ENCODE measurements at regions not wholly inside any gene's neighbourhood (a gene's known extent, or its start where the extent isn't known, plus 50 kb on each side); places are given as distances from the start of the nearest gene placed in this dataset.

- Histone ChIP-seq H2AFZ (ENCODE audit: low read depth, low read length) (no peak overlapping the region), H3K4me2 (ENCODE audit: insufficient read depth, low read length) (no peak overlapping the region), H3K79me2 (ENCODE audit: control insufficient read depth, insufficient read depth, low read length) (no peaks in the 10 kb centered on the region), H3K27ac (ENCODE audit: insufficient read depth, low read depth, low read length) (no peak overlapping the region), H3K4me3 (replicated peaks in 1 of 3; ENCODE audit: insufficient read depth in 1 of 3, low read depth in 1 of 3, low read length in 3 of 3) (no peak overlapping the region), H3K36me3 (ENCODE audit: control insufficient read depth in 2 of 2, extremely low read depth in 1 of 2, insufficient read depth in 2 of 2, low read length in 2 of 2) (no peaks in the 10 kb centered on the region), H3K9me1 (replicated peaks; ENCODE audit: control insufficient read depth, extremely low read depth, insufficient read depth, low read length) (no peaks in the 10 kb centered on the region), H3K27me3 (ENCODE audit: control insufficient read depth in 2 of 2, insufficient read depth in 2 of 2, low read length in 2 of 2) (no peaks in the 10 kb centered on the region), H3K9me3 (replicated peaks; ENCODE audit: control insufficient read depth, insufficient read depth, low read length) (no peaks in the 10 kb centered on the region), H4K20me1 (replicated peaks; ENCODE audit: control insufficient read depth, extremely low read depth, insufficient read depth, low read length) (no peaks in the 10 kb centered on the region), H3K9ac (replicated peaks; ENCODE audit: extremely low read depth, insufficient read depth, low read length) (no peak overlapping the region), H3K4me1 (ENCODE audit: control insufficient read depth, extremely low read depth, insufficient read depth, low read length) (peaks cover 16% of the 10 kb centered on the region)
- no TSS peak for BruUV-seq (replicated peaks)
- TF ChIP-seq JUN (IDR thresholded peaks at IDR 0.05; ENCODE audit: borderline replicate concordance, insufficient read depth, insufficient read length, low read depth) (no peak), POLR2A (IDR thresholded peaks at IDR 0.05; ENCODE audit: low read depth, low read length) (no peak), POLR2AphosphoS5 (IDR thresholded peaks at IDR 0.05; ENCODE audit: insufficient read depth, low read depth, low read length) (no peak), CTCF (IDR thresholded peaks at IDR 0.05; ENCODE audit: extremely low read depth in 1 of 2, insufficient read depth in 1 of 2, low read depth in 1 of 2, low read length in 2 of 2) (no peak), FOS (IDR thresholded peaks at IDR 0.05; ENCODE audit: borderline replicate concordance, insufficient read depth, low read length) (no peak), MAX (IDR thresholded peaks at IDR 0.05; ENCODE audit: insufficient read depth, insufficient read length) (no peak), GATA2 (IDR thresholded peaks at IDR 0.05; ENCODE audit: insufficient read depth, insufficient read length, low read depth, low read length) (no peak), MYC (IDR thresholded peaks at IDR 0.05; ENCODE audit: low read depth, low read length) (no peak), EZH2 (IDR thresholded peaks at IDR 0.05; ENCODE audit: borderline replicate concordance, low read depth, low read length, severe bottlenecking) (no peak)
- no peak for DNase-seq (ENCODE audit: low read depth, low spot score)
- dilution Hi-C loops (cut with MboI; ENCODE audit: extremely low pct_ligation_motif_present, low sequenced_read_pairs) (no loop called here), intact Hi-C loops (cut with micrococcal nuclease) (no loop called here)
- no peak for FAIRE-seq
- ChIA-PET CTCF (no interaction called here), POLR2A (no interaction called here)
These were observed 74.8 kb downstream of the SIK1 start for GRCh38 chr21:43352154-43352537.
